ENCODE measurements at regions not wholly inside any gene's neighbourhood (a gene's known extent, or its start where the extent isn't known, plus 50 kb on each side); places are given as distances from the start of the nearest gene placed in this dataset.

DNA sequence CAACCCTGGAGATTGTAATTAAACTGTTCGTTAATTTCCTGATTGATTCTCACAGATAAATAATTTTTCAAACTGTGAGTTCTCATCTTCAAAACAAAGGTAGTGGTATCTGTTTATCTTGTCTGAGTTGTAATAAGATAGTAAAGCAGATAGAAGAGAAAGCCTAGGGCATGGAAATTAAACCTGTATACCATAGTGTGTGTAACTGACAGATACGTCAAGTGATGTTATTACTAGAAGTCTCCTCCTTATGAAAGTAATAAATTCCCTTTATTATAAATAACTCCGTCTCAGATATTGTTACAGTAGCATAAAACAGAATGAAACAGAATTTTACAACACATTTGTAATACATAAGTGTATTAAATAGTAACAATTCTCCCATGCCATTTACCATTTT is 1065.1 kb downstream of the SLITRK1 start:
- H3K79me2 ChIP-seq (ENCODE audit: insufficient read depth, low read length), result no peaks in the 10 kb centered on the region
- no peak for DNase-seq (ENCODE audit: insufficient read length, low spot score, missing footprints)
- no peak overlapping the region for H2AFZ ChIP-seq (ENCODE audit: low read length)
- H3K36me3 ChIP-seq (ENCODE audit: insufficient read depth, low read length), result no peaks in the 10 kb centered on the region
- H3K27me3 ChIP-seq (ENCODE audit: insufficient read depth, low read length), result no peaks in the 10 kb centered on the region
- H3K4me1 ChIP-seq (ENCODE audit: insufficient read depth, low read length), result no peaks in the 10 kb centered on the region
- H3K4me3 ChIP-seq (ENCODE audit: insufficient read depth, low read length), result no peak overlapping the region
- H3K9me3 ChIP-seq (ENCODE audit: low read depth, low read length), result no peaks in the 10 kb centered on the region
- no peak for TF ChIP-seq CTCF (IDR thresholded peaks at IDR 0.05; ENCODE audit: extremely low read depth, low read depth, low read length)
- no peak overlapping the region for H3K4me2 ChIP-seq (ENCODE audit: insufficient read depth, low read length)
- H3K27ac ChIP-seq (ENCODE audit: low read depth, low read length), result no peak overlapping the region
- no peaks in the 10 kb centered on the region for H4K20me1 ChIP-seq (ENCODE audit: insufficient read depth, low read length)

DNA sequence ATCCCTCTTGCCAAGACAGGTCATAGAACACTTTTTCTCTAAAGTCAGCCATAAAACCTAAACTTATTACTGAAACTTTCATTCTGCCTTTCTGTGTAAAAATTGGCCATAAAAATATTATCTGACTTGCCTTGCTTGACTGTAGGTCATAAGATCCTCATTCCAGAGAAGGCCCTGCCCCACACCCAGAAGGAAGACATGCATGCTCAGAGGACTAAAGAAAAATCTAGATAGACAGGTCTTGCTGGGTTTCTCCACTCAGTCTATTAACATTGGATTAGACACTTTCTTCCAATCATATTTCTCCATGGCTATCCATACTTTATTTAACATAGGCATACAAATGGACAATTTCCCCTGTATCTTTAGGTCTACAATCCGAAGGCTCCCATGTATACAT is 1066.5 kb downstream of the SLITRK1 start:
- TF ChIP-seq CTCF (IDR thresholded peaks at IDR 0.05; ENCODE audit: extremely low read depth, low read depth, low read length), result no peak
- H3K27me3 ChIP-seq (ENCODE audit: insufficient read depth, low read length), result no peaks in the 10 kb centered on the region
- H3K4me1 ChIP-seq (ENCODE audit: insufficient read depth, low read length), result no peaks in the 10 kb centered on the region
- H4K20me1 ChIP-seq (ENCODE audit: insufficient read depth, low read length), result no peaks in the 10 kb centered on the region
- H2AFZ ChIP-seq (ENCODE audit: low read length), result no peak overlapping the region
- H3K27ac ChIP-seq (ENCODE audit: low read depth, low read length), result no peak overlapping the region
- no peaks in the 10 kb centered on the region for H3K36me3 ChIP-seq (ENCODE audit: insufficient read depth, low read length)
- no peaks in the 10 kb centered on the region for H3K9me3 ChIP-seq (ENCODE audit: low read depth, low read length)
- H3K4me2 ChIP-seq (ENCODE audit: insufficient read depth, low read length), result no peak overlapping the region
- H3K4me3 ChIP-seq (ENCODE audit: insufficient read depth, low read length), result no peak overlapping the region
- no peaks in the 10 kb centered on the region for H3K79me2 ChIP-seq (ENCODE audit: insufficient read depth, low read length)
- DNase-seq (ENCODE audit: insufficient read length, low spot score, missing footprints), result no peak

- Histone ChIP-seq H3K27ac (ENCODE audit: low read depth, low read length) (no peak overlapping the region), H3K79me2 (ENCODE audit: insufficient read depth, low read length) (no peaks in the 10 kb centered on the region), H3K9me3 (ENCODE audit: low read depth, low read length) (no peaks in the 10 kb centered on the region), H4K20me1 (ENCODE audit: insufficient read depth, low read length) (no peaks in the 10 kb centered on the region), H3K4me2 (ENCODE audit: insufficient read depth, low read length) (no peak overlapping the region), H3K36me3 (ENCODE audit: insufficient read depth, low read length) (no peaks in the 10 kb centered on the region), H3K27me3 (ENCODE audit: insufficient read depth, low read length) (no peaks in the 10 kb centered on the region), H2AFZ (ENCODE audit: low read length) (no peak overlapping the region), H3K4me1 (ENCODE audit: insufficient read depth, low read length) (no peaks in the 10 kb centered on the region), H3K4me3 (ENCODE audit: insufficient read depth, low read length) (no peak overlapping the region)
- no peak for DNase-seq (ENCODE audit: insufficient read length, low spot score, missing footprints)
- TF ChIP-seq CTCF (IDR thresholded peaks at IDR 0.05; ENCODE audit: extremely low read depth, low read depth, low read length), result no peak
Measured at GRCh38 chr13:82803341-82803740, 1078.9 kb downstream of the SLITRK1 start.

- Histone ChIP-seq H3K36me3 (ENCODE audit: insufficient read depth, low read length) (no peaks in the 10 kb centered on the region), H3K79me2 (ENCODE audit: insufficient read depth, low read length) (no peaks in the 10 kb centered on the region), H2AFZ (ENCODE audit: low read length) (no peak overlapping the region), H4K20me1 (ENCODE audit: insufficient read depth, low read length) (no peaks in the 10 kb centered on the region), H3K4me3 (ENCODE audit: insufficient read depth, low read length) (no peak overlapping the region), H3K27me3 (ENCODE audit: insufficient read depth, low read length) (no peaks in the 10 kb centered on the region), H3K9me3 (ENCODE audit: low read depth, low read length) (no peaks in the 10 kb centered on the region), H3K4me2 (ENCODE audit: insufficient read depth, low read length) (no peak overlapping the region), H3K27ac (ENCODE audit: low read depth, low read length) (no peak overlapping the region), H3K4me1 (ENCODE audit: insufficient read depth, low read length) (no peaks in the 10 kb centered on the region)
- TF ChIP-seq CTCF (IDR thresholded peaks at IDR 0.05; ENCODE audit: extremely low read depth, low read depth, low read length), result no peak
- DNase-seq (ENCODE audit: insufficient read length, low spot score, missing footprints), result no peak
Measured at GRCh38 chr13:82802528-82802927, 1079.7 kb downstream of the SLITRK1 start.

All from osteoblast (primary cell).